Endothelial cell of umbilical vein (primary cell): ENCODE measurements at regions not wholly inside any gene's neighbourhood (a gene's known extent, or its start where the extent isn't known, plus 50 kb on each side); places are given as distances from the start of the nearest gene placed in this dataset.

Experiments used
- BruUV-seq: library from RNA; stranded (reverse); fragments of 400-500 nt; replicated peaks from 2 replicates; lab custom pipeline; 2021; lab: Mats Ljungman, UMichigan
- CTCF ChIA-PET: fragments of 300-600, 350-600 bp; sonication (Branson Sonifier 250); formaldehyde crosslinking; loops from one replicate; lab custom pipeline; 2021; ENCODE audit warnings: antibody characterized with exemption, inconsistent platforms; lab: Charles Lee
- POLR2A ChIA-PET: fragments of 300-600, 350-600 bp; sonication (Branson Sonifier 250); formaldehyde crosslinking; loops from one replicate; lab custom pipeline; 2021; ENCODE audit warnings: antibody characterized with exemption, inconsistent platforms; lab: Charles Lee
- DNase-seq: peaks from one replicate; pipeline ENCODE4 v3.0.0-alpha.2; 2011; ENCODE audit warnings: low read depth, low spot score
- FAIRE-seq: peaks from 2 replicates; lab custom pipeline; 2011; peaks lifted over from hg19 to GRCh38; lab: Jason Lieb, UNC
- H2AFZ ChIP-seq: 2 replicates; pipeline ENCODE4 v1.6.0; 2012; ENCODE audit warnings: low read depth, low read length, control low read depth, inconsistent platforms
- H3K27ac ChIP-seq: 2 replicates; pipeline ENCODE4 v1.5.1; 2011; ENCODE audit warnings: low read depth, mild to moderate bottlenecking, control low read depth, low read length, moderate library complexity; ENCODE audit not compliant: insufficient read depth
- H3K27me3 ChIP-seq, 2 experiments: 2 replicates each; pipeline versions ENCODE4 v1.6.0 to v1.6.1; 2011; ENCODE audit warnings: low read length in 2 of 2, mixed read lengths in 1 of 2; ENCODE audit not compliant: control insufficient read depth in 2 of 2, insufficient read depth in 2 of 2
- H3K36me3 ChIP-seq, 2 experiments: 2 replicates in 1 of 2; 3 replicates in 1 of 2; pipeline ENCODE4 v1.5.1; 2011; ENCODE audit warnings: low read length in 2 of 2, mild to moderate bottlenecking in 1 of 2, moderate library complexity in 1 of 2; ENCODE audit not compliant: control insufficient read depth in 2 of 2, insufficient read depth in 2 of 2; ENCODE audit errors: extremely low read depth in 1 of 2
- H3K4me1 ChIP-seq: 3 replicates; pipeline ENCODE4 v1.5.1; 2011; ENCODE audit warnings: mild to moderate bottlenecking, low read length; ENCODE audit not compliant: control insufficient read depth, insufficient read depth; ENCODE audit errors: extremely low read depth
- H3K4me2 ChIP-seq: 2 replicates; pipeline ENCODE4 v1.6.1; 2011; ENCODE audit warnings: low read length, control low read depth, mixed read lengths; ENCODE audit not compliant: insufficient read depth
- H3K4me3 ChIP-seq, 3 experiments: fragments of 200-600 bp in 1 of 3; sonication (generic), shearing (Covaris generic) in 1 of 3; replicated peaks in 1 of 3; 2 replicates each; pipeline ENCODE4 v1.5.1; 2011 to 2016; ENCODE audit warnings: control low read depth in 3 of 3, low read length in 3 of 3, mild to moderate bottlenecking in 2 of 3, inconsistent platforms in 1 of 3, low read depth in 1 of 3, moderate library complexity in 1 of 3; ENCODE audit not compliant: insufficient read depth in 1 of 3
- H3K79me2 ChIP-seq: 2 replicates; pipeline ENCODE4 v1.6.0; 2012; ENCODE audit warnings: low read length, inconsistent platforms; ENCODE audit not compliant: control insufficient read depth, insufficient read depth
- H3K9ac ChIP-seq: replicated peaks from 2 replicates; pipeline ENCODE3; 2011; ENCODE audit warnings: low read length, control low read depth; ENCODE audit not compliant: insufficient read depth; ENCODE audit errors: extremely low read depth
- H3K9me1 ChIP-seq: replicated peaks from 3 replicates; pipeline ENCODE4 v1.6.0; 2011; ENCODE audit warnings: mild to moderate bottlenecking, low read length; ENCODE audit not compliant: control insufficient read depth, insufficient read depth; ENCODE audit errors: extremely low read depth
- H3K9me3 ChIP-seq: replicated peaks from 2 replicates; pipeline ENCODE4 v1.5.1; 2012; ENCODE audit warnings: low read length, inconsistent platforms; ENCODE audit not compliant: control insufficient read depth, insufficient read depth
- H4K20me1 ChIP-seq: replicated peaks from 2 replicates; pipeline ENCODE3; 2011; ENCODE audit warnings: mild to moderate bottlenecking, low read length; ENCODE audit not compliant: control insufficient read depth, insufficient read depth; ENCODE audit errors: extremely low read depth
- EZH2 ChIP-seq: IDR thresholded peaks from 2 replicates; pipeline ENCODE4 v1.6.1; 2012; ENCODE audit warnings: borderline replicate concordance, low read depth, mild to moderate bottlenecking, moderate library complexity, low read length, inconsistent platforms; ENCODE audit not compliant: severe bottlenecking
- FOS ChIP-seq: IDR thresholded peaks from 2 replicates; pipeline ENCODE4 v1.6.1; 2011; ENCODE audit warnings: mild to moderate bottlenecking, low read length, moderate library complexity, borderline replicate concordance; ENCODE audit not compliant: insufficient read depth
- GATA2 ChIP-seq: IDR thresholded peaks from 2 replicates; pipeline ENCODE4 v1.7.0; 2011; ENCODE audit warnings: low read depth, mild to moderate bottlenecking, moderate library complexity, mixed read lengths, low read length; ENCODE audit not compliant: insufficient read length, insufficient read depth
- JUN ChIP-seq: IDR thresholded peaks from 2 replicates; pipeline ENCODE4 v1.6.1; 2011; ENCODE audit warnings: borderline replicate concordance, low read depth; ENCODE audit not compliant: insufficient read length, insufficient read depth
- MYC ChIP-seq: IDR thresholded peaks from one replicate; pipeline ENCODE4 v1.6.1; 2011; ENCODE audit warnings: mild to moderate bottlenecking, low read depth, low read length
- POLR2A ChIP-seq: IDR thresholded peaks from 2 replicates; pipeline ENCODE4 v1.6.1; 2012; ENCODE audit warnings: low read depth, mild to moderate bottlenecking, control low read depth, low read length
- POLR2AphosphoS5 ChIP-seq: IDR thresholded peaks from 2 replicates; pipeline ENCODE4 v1.6.1; 2012; ENCODE audit warnings: low read depth, mild to moderate bottlenecking, control low read depth, low read length, moderate library complexity; ENCODE audit not compliant: insufficient read depth
- dilution Hi-C: fragments of 300-500 bp; cut with MboI; formaldehyde crosslinking; loops from one replicate; pipeline ENCODE4 v1.15.0; 2019; ENCODE audit warnings: low sequenced_read_pairs; ENCODE audit not compliant: extremely low pct_ligation_motif_present
- intact Hi-C: fragments of 100-400 bp; cut with micrococcal nuclease; formaldehyde crosslinking; loops from one replicate; pipeline ENCODE4 v1.10.0; 2022
- TF ChIP-seq, protein P1 (sequence below): IDR thresholded peaks from 2 replicates; pipeline ENCODE4 v1.6.1; 2011; ENCODE audit not compliant: insufficient read depth, insufficient read length
- TF ChIP-seq, protein P2 (sequence below), 2 donors: IDR thresholded peaks; 1 replicate in 1 of 2; 2 replicates in 1 of 2; pipeline ENCODE4 v1.5.1; 2011; ENCODE audit warnings: low read length in 2 of 2, mild to moderate bottlenecking in 2 of 2, moderate library complexity in 2 of 2, control low read depth in 1 of 2, inconsistent platforms in 1 of 2, low read depth in 1 of 2; ENCODE audit not compliant: insufficient read depth in 1 of 2; ENCODE audit errors: extremely low read depth in 1 of 2

DNA sequence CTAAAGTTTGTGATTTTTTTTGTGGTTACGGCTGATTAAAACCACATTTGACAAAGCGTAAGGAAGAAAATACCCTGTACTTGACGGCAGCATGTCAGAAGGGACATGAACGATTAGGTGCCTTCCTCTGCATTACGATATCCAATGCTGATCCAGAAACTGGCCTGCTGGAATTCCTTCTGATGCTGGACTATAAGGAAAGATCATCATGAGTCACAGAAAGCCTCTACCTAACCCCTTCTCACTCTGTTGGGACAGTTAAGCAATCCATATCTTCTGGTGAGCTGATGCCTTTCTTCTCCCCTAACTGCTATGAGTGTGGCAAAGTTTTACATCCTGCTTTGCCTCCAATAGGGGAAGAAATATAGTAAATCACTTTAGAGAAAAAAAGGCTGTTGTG is 78.4 kb upstream of the PAPPA start:
- no peaks in the 10 kb centered on the region for H3K9me1 ChIP-seq
- TF ChIP-seq JUN (no peak), POLR2A (no peak), EZH2 (no peak), POLR2AphosphoS5 (no peak), MYC (no peak), FOS (no peak), GATA2 (no peak)
- TF ChIP-seq, protein P1, sequence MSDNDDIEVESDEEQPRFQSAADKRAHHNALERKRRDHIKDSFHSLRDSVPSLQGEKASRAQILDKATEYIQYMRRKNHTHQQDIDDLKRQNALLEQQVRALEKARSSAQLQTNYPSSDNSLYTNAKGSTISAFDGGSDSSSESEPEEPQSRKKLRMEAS = no peak
- TF ChIP-seq, protein P2, sequence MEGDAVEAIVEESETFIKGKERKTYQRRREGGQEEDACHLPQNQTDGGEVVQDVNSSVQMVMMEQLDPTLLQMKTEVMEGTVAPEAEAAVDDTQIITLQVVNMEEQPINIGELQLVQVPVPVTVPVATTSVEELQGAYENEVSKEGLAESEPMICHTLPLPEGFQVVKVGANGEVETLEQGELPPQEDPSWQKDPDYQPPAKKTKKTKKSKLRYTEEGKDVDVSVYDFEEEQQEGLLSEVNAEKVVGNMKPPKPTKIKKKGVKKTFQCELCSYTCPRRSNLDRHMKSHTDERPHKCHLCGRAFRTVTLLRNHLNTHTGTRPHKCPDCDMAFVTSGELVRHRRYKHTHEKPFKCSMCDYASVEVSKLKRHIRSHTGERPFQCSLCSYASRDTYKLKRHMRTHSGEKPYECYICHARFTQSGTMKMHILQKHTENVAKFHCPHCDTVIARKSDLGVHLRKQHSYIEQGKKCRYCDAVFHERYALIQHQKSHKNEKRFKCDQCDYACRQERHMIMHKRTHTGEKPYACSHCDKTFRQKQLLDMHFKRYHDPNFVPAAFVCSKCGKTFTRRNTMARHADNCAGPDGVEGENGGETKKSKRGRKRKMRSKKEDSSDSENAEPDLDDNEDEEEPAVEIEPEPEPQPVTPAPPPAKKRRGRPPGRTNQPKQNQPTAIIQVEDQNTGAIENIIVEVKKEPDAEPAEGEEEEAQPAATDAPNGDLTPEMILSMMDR (IDR thresholded peaks at IDR 0.05; ENCODE audit: extremely low read depth in 1 of 2, insufficient read depth in 1 of 2, low read depth in 1 of 2, low read length in 2 of 2) = no peak
- no peaks in the 10 kb centered on the region for H3K9me3 ChIP-seq
- H3K27me3 ChIP-seq = no peaks in the 10 kb centered on the region
- ChIA-PET POLR2A (no interaction called here), CTCF (no interaction called here)
- no peak overlapping the region for H2AFZ ChIP-seq
- no peak overlapping the region for H3K4me3 ChIP-seq
- no TSS peak for BruUV-seq
- intact Hi-C loops = no loop called here
- H3K27ac ChIP-seq = no peak overlapping the region
- H4K20me1 ChIP-seq = no peaks in the 10 kb centered on the region
- H3K79me2 ChIP-seq = no peaks in the 10 kb centered on the region
- DNase-seq (no peak), FAIRE-seq (no peak)
- H3K36me3 ChIP-seq = no peaks in the 10 kb centered on the region
- no peak overlapping the region for H3K4me2 ChIP-seq
- no peak overlapping the region for H3K9ac ChIP-seq
- no peaks in the 10 kb centered on the region for H3K4me1 ChIP-seq
- dilution Hi-C loops = no loop called here
